HEK293 (cell line): ENCODE measurements at regions not wholly inside any gene's neighbourhood (a gene's known extent, or its start where the extent isn't known, plus 50 kb on each side); places are given as distances from the start of the nearest gene placed in this dataset.

Source experiments
- CTCF ChIA-PET: fragments of 350-600 bp; formaldehyde crosslinking; extraction: SDS; loops from one replicate; lab custom pipeline; 2021; ENCODE audit warnings: antibody characterized with exemption; lab: Yijun Ruan, JAX
- POLR2A ChIA-PET: fragments of 300-600 bp; formaldehyde crosslinking; extraction: SDS; loops from one replicate; lab custom pipeline; 2020; ENCODE audit warnings: antibody characterized with exemption, inconsistent platforms; lab: Yijun Ruan, JAX
- H3K27ac ChIP-seq: fragments of 200-500 bp; sonication (Bioruptor generic); 2 replicates; pipeline ENCODE4 v1.5.1; 2014; ENCODE audit warnings: low read depth, low read length, control low read depth, inconsistent platforms; ENCODE audit errors: extremely low read depth
- H3K36me3 ChIP-seq, 2 experiments: fragments of 200-500 bp in 1 of 2; sonication (Bioruptor generic) in 1 of 2; 1 replicate in 1 of 2; 2 replicates in 1 of 2; pipeline ENCODE4 v1.5.1; 2014 to 2017; ENCODE audit warnings: inconsistent platforms in 2 of 2, low read length in 2 of 2; ENCODE audit not compliant: control insufficient read depth in 2 of 2, insufficient read depth in 1 of 2
- H3K4me1 ChIP-seq: fragments of 200-500 bp; sonication (Bioruptor generic); 2 replicates; pipeline ENCODE4 v1.5.1; 2014; ENCODE audit warnings: mild to moderate bottlenecking, low read length, inconsistent platforms; ENCODE audit not compliant: control insufficient read depth, insufficient read depth
- H3K4me3 ChIP-seq: 2 replicates; pipeline ENCODE4 v1.5.1; 2011; ENCODE audit warnings: low read depth, mild to moderate bottlenecking, control low read depth, low read length, moderate library complexity
- H3K9me3 ChIP-seq: fragments of 200-500 bp; sonication (Bioruptor generic); 2 replicates; pipeline ENCODE4 v1.5.1; 2014; ENCODE audit warnings: low read depth, low read length, inconsistent platforms; ENCODE audit not compliant: control insufficient read depth, insufficient read depth
- GLI2 ChIP-seq: fragments of 450-650 bp; formaldehyde crosslinking; IDR thresholded peaks from 2 replicates; pipeline ENCODE4; 2017; ENCODE audit warnings: missing biosample characterization, missing genetic modification characterization, low read depth, borderline replicate concordance
- GLIS2 ChIP-seq: fragments of 450-650 bp; formaldehyde crosslinking; IDR thresholded peaks from 2 replicates; pipeline ENCODE4 v1.5.1; 2016; ENCODE audit warnings: missing biosample characterization, missing genetic modification characterization
- KLF17 ChIP-seq: fragments of 450-650 bp; formaldehyde crosslinking; IDR thresholded peaks from 2 replicates; pipeline ENCODE4 v1.5.1; 2016; ENCODE audit warnings: missing biosample characterization, missing genetic modification characterization
- KLF8 ChIP-seq: fragments of 450-650 bp; formaldehyde crosslinking; IDR thresholded peaks from 2 replicates; pipeline ENCODE4 v1.5.1; 2016; ENCODE audit warnings: missing biosample characterization, missing genetic modification characterization
- MZF1 ChIP-seq: fragments of 450-650 bp; formaldehyde crosslinking; IDR thresholded peaks from 2 replicates; pipeline ENCODE4 v1.5.1; 2017; ENCODE audit warnings: missing biosample characterization, missing genetic modification characterization, borderline replicate concordance
- YY1 ChIP-seq: fragments of 450-650 bp; formaldehyde crosslinking; IDR thresholded peaks from 2 replicates; pipeline ENCODE4 v1.5.1; 2018; ENCODE audit warnings: missing biosample characterization, missing genetic modification characterization
- ZFP41 ChIP-seq: fragments of 450-650 bp; formaldehyde crosslinking; IDR thresholded peaks from 2 replicates; pipeline ENCODE4 v1.5.1; 2016; ENCODE audit warnings: missing biosample characterization, missing genetic modification characterization, borderline replicate concordance
- ZNF112 ChIP-seq: fragments of 450-650 bp; formaldehyde crosslinking; IDR thresholded peaks from 2 replicates; pipeline ENCODE4 v1.5.0; 2017; ENCODE audit warnings: missing biosample characterization, missing genetic modification characterization
- ZNF114 ChIP-seq: fragments of 450-650 bp; formaldehyde crosslinking; IDR thresholded peaks from 2 replicates; pipeline ENCODE4 v1.5.0; 2017; ENCODE audit warnings: missing biosample characterization, missing genetic modification characterization
- ZNF19 ChIP-seq: fragments of 450-650 bp; formaldehyde crosslinking; IDR thresholded peaks from 2 replicates; pipeline ENCODE4; 2016; ENCODE audit warnings: missing biosample characterization, missing genetic modification characterization, low read depth
- ZNF266 ChIP-seq: fragments of 450-650 bp; formaldehyde crosslinking; IDR thresholded peaks from 2 replicates; pipeline ENCODE4 v1.5.1; 2016; ENCODE audit warnings: missing biosample characterization, missing genetic modification characterization, low read depth
- ZNF324 ChIP-seq: fragments of 450-650 bp; formaldehyde crosslinking; IDR thresholded peaks from 2 replicates; pipeline ENCODE4 v1.5.1; 2016; ENCODE audit warnings: missing biosample characterization, missing genetic modification characterization
- ZNF350 ChIP-seq: fragments of 450-650 bp; formaldehyde crosslinking; IDR thresholded peaks from 2 replicates; pipeline ENCODE4 v1.5.0; 2017; ENCODE audit warnings: missing biosample characterization, mild to moderate bottlenecking, missing genetic modification characterization
- ZNF391 ChIP-seq: fragments of 450-650 bp; formaldehyde crosslinking; IDR thresholded peaks from 2 replicates; pipeline ENCODE4 v1.5.1; 2016; ENCODE audit warnings: low read depth, missing biosample characterization, missing genetic modification characterization, borderline replicate concordance
- ZNF548 ChIP-seq: fragments of 450-650 bp; formaldehyde crosslinking; IDR thresholded peaks from 2 replicates; pipeline ENCODE4 v1.5.1; 2016; ENCODE audit warnings: missing biosample characterization, missing genetic modification characterization
- ZNF555 ChIP-seq: fragments of 450-650 bp; formaldehyde crosslinking; conservative IDR thresholded peaks from 2 replicates; pipeline ENCODE4 v1.5.1; 2017; ENCODE audit warnings: missing biosample characterization, mild to moderate bottlenecking, missing genetic modification characterization, inconsistent platforms
- ZNF558 ChIP-seq: fragments of 450-650 bp; formaldehyde crosslinking; IDR thresholded peaks from 2 replicates; pipeline ENCODE4 v1.5.1; 2016; ENCODE audit warnings: missing biosample characterization, missing genetic modification characterization
- ZNF626 ChIP-seq: fragments of 450-650 bp; sonication (Bioruptor Pico); formaldehyde crosslinking; IDR thresholded peaks from 2 replicates; pipeline ENCODE4 v1.5.1; 2018; ENCODE audit warnings: missing biosample characterization, missing genetic modification characterization, inconsistent platforms
- ZNF629 ChIP-seq: fragments of 450-650 bp; formaldehyde crosslinking; IDR thresholded peaks from 2 replicates; pipeline ENCODE4 v1.5.1; 2017; ENCODE audit warnings: missing biosample characterization, missing genetic modification characterization
- ZNF777 ChIP-seq: fragments of 450-650 bp; formaldehyde crosslinking; IDR thresholded peaks from 2 replicates; pipeline ENCODE4 v1.5.1; 2017; ENCODE audit warnings: missing biosample characterization, missing genetic modification characterization, borderline replicate concordance
- ZNF785 ChIP-seq: fragments of 450-650 bp; formaldehyde crosslinking; IDR thresholded peaks from 2 replicates; pipeline ENCODE4 v1.5.1; 2016; ENCODE audit warnings: missing biosample characterization, missing genetic modification characterization
- ZSCAN4 ChIP-seq: fragments of 450-650 bp; formaldehyde crosslinking; IDR thresholded peaks from 2 replicates; pipeline ENCODE4 v1.5.1; 2017; ENCODE audit warnings: missing biosample characterization, missing genetic modification characterization
- TF ChIP-seq, protein P1 (sequence below): fragments of 450-650 bp; formaldehyde crosslinking; IDR thresholded peaks from 2 replicates; pipeline ENCODE4 v1.5.1; 2016; ENCODE audit warnings: missing biosample characterization, missing genetic modification characterization
- TF ChIP-seq, protein P2 (sequence below): fragments of 450-650 bp; formaldehyde crosslinking; IDR thresholded peaks from 2 replicates; pipeline ENCODE4 v1.5.1; 2016; ENCODE audit warnings: missing biosample characterization, missing genetic modification characterization
- TF ChIP-seq, protein P3 (sequence below): fragments of 450-650 bp; formaldehyde crosslinking; IDR thresholded peaks from 2 replicates; pipeline ENCODE4 v1.5.1; 2016; ENCODE audit warnings: missing biosample characterization, missing genetic modification characterization, borderline replicate concordance
- TF ChIP-seq, protein P4 (sequence below): fragments of 450-650 bp; formaldehyde crosslinking; IDR thresholded peaks from 2 replicates; pipeline ENCODE4 v1.5.1; 2016; ENCODE audit warnings: missing biosample characterization, missing genetic modification characterization

DNA sequence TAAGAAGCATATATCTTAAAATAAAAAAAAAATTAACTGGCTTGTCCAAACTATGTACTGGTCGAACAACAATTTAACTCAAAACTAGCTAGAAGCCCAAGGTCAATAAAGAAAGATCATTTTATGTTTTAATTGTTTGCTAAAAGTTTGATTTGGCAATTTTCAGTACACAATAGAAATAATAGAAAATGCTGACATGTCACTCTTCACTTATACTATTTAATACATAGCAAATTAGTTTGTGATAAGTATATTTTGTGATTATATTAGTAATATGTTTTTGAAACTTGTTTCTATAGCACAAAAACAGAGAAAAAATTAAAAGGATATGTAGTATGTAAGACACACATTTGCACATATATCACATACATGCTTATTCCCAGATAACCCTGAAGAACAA, 1938.6 kb upstream of the PIK3C3 start:
- ChIA-PET POLR2A (no interaction called here), CTCF (no interaction called here)
- Histone ChIP-seq H3K36me3 (no peaks in the 10 kb centered on the region), H3K27ac (no peak overlapping the region), H3K4me1 (no peaks in the 10 kb centered on the region), H3K4me3 (no peak overlapping the region), H3K9me3 (no peaks in the 10 kb centered on the region)
- TF ChIP-seq ZNF19 = no peak
- no peak for TF ChIP-seq ZNF626 (tag by site-specific recombination)
- TF ChIP-seq YY1 = no peak
- no peak for TF ChIP-seq ZNF350 (tag by site-specific recombination)
- TF ChIP-seq, protein P1, sequence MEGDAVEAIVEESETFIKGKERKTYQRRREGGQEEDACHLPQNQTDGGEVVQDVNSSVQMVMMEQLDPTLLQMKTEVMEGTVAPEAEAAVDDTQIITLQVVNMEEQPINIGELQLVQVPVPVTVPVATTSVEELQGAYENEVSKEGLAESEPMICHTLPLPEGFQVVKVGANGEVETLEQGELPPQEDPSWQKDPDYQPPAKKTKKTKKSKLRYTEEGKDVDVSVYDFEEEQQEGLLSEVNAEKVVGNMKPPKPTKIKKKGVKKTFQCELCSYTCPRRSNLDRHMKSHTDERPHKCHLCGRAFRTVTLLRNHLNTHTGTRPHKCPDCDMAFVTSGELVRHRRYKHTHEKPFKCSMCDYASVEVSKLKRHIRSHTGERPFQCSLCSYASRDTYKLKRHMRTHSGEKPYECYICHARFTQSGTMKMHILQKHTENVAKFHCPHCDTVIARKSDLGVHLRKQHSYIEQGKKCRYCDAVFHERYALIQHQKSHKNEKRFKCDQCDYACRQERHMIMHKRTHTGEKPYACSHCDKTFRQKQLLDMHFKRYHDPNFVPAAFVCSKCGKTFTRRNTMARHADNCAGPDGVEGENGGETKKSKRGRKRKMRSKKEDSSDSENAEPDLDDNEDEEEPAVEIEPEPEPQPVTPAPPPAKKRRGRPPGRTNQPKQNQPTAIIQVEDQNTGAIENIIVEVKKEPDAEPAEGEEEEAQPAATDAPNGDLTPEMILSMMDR (tag by site-specific recombination) = no peak
- TF ChIP-seq, protein P2, sequence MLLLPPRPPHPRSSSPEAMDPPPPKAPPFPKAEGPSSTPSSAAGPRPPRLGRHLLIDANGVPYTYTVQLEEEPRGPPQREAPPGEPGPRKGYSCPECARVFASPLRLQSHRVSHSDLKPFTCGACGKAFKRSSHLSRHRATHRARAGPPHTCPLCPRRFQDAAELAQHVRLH (tag by site-specific recombination) = no peak
- TF ChIP-seq ZNF324 (tag by site-specific recombination) = no peak
- no peak for TF ChIP-seq ZNF555 (tag by site-specific recombination)
- no peak for TF ChIP-seq ZNF558
- TF ChIP-seq, protein P3, sequence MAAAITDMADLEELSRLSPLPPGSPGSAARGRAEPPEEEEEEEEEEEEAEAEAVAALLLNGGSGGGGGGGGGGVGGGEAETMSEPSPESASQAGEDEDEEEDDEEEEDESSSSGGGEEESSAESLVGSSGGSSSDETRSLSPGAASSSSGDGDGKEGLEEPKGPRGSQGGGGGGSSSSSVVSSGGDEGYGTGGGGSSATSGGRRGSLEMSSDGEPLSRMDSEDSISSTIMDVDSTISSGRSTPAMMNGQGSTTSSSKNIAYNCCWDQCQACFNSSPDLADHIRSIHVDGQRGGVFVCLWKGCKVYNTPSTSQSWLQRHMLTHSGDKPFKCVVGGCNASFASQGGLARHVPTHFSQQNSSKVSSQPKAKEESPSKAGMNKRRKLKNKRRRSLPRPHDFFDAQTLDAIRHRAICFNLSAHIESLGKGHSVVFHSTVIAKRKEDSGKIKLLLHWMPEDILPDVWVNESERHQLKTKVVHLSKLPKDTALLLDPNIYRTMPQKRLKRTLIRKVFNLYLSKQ (tag by site-specific recombination) = no peak

DNA sequence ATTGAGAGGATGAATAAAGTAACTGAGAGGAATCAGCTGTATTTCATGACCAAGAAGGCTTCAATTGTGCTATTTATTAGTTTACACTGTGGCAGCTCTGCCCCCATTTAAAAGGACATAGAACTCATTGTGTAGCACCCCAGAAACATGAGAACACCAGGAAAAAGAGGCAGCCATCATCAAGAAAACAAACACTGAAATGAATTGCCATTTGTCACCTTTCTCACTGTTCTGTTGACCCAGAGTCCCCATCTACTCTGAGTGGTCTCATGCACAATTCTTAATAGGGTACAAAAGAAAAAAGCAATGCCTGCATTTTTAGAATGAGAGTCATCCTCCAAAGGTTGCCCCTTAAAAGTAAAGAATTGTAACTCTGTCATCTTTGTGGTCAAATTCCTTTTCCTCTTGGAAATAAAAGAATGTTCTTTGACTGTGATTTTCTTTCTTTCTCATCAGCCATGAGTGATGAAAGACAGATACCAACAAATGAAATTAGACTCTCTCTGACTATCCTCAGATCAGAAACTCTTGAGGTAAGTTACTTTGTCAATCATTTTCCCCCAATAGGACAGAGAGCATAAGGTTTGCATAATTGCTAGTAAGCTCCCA, 1941.9 kb upstream of the PIK3C3 start:
- Histone ChIP-seq H3K27ac (no peak overlapping the region), H3K4me3 (no peak overlapping the region), H3K9me3 (no peaks in the 10 kb centered on the region), H3K36me3 (no peaks in the 10 kb centered on the region), H3K4me1 (no peaks in the 10 kb centered on the region)
- no peak for TF ChIP-seq MZF1
- no peak for TF ChIP-seq GLI2 (tag by site-specific recombination)
- TF ChIP-seq ZNF266 (tag by site-specific recombination) = no peak
- TF ChIP-seq ZFP41 (tag by site-specific recombination) = no peak
- TF ChIP-seq KLF8 (tag by site-specific recombination) = no peak
- TF ChIP-seq KLF17 = no peak
- no peak for TF ChIP-seq ZNF391
- no peak for TF ChIP-seq ZNF112 (tag by site-specific recombination)
- TF ChIP-seq ZNF548 (tag by site-specific recombination) = no peak
- no peak for TF ChIP-seq ZNF626 (tag by site-specific recombination)
- TF ChIP-seq, protein P4, sequence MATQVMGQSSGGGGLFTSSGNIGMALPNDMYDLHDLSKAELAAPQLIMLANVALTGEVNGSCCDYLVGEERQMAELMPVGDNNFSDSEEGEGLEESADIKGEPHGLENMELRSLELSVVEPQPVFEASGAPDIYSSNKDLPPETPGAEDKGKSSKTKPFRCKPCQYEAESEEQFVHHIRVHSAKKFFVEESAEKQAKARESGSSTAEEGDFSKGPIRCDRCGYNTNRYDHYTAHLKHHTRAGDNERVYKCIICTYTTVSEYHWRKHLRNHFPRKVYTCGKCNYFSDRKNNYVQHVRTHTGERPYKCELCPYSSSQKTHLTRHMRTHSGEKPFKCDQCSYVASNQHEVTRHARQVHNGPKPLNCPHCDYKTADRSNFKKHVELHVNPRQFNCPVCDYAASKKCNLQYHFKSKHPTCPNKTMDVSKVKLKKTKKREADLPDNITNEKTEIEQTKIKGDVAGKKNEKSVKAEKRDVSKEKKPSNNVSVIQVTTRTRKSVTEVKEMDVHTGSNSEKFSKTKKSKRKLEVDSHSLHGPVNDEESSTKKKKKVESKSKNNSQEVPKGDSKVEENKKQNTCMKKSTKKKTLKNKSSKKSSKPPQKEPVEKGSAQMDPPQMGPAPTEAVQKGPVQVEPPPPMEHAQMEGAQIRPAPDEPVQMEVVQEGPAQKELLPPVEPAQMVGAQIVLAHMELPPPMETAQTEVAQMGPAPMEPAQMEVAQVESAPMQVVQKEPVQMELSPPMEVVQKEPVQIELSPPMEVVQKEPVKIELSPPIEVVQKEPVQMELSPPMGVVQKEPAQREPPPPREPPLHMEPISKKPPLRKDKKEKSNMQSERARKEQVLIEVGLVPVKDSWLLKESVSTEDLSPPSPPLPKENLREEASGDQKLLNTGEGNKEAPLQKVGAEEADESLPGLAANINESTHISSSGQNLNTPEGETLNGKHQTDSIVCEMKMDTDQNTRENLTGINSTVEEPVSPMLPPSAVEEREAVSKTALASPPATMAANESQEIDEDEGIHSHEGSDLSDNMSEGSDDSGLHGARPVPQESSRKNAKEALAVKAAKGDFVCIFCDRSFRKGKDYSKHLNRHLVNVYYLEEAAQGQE (tag by site-specific recombination) = no peak
- TF ChIP-seq ZNF777 = no peak
- TF ChIP-seq ZNF114 (tag by site-specific recombination) = no peak
- TF ChIP-seq GLIS2 (tag by site-specific recombination) = no peak
- no peak for TF ChIP-seq ZNF629 (tag by site-specific recombination)
- TF ChIP-seq ZSCAN4 (tag by site-specific recombination) = no peak
- no peak for TF ChIP-seq ZNF785 (tag by site-specific recombination)
- CTCF ChIA-PET = no interaction called here
- POLR2A ChIA-PET = no interaction called here
